Neural progenitor cell (in vitro differentiated cells): ENCODE measurements at regions not wholly inside any gene's neighbourhood (a gene's known extent, or its start where the extent isn't known, plus 50 kb on each side); places are given as distances from the start of the nearest gene placed in this dataset.

Source experiments
- CTCF ChIP-seq: fragments of 200-600 bp; sonication (generic); IDR thresholded peaks from 2 replicates; pipeline ENCODE4 v1.5.1; 2017; ENCODE audit warnings: antibody characterized with exemption, mild to moderate bottlenecking
- EZH2 ChIP-seq: fragments of 200-600 bp; sonication (generic); IDR thresholded peaks from 2 replicates; pipeline ENCODE4 v1.6.1; 2017; ENCODE audit warnings: antibody characterized with exemption, mild to moderate bottlenecking, moderate library complexity
- EZH2phosphoT487 ChIP-seq: fragments of 200-600 bp; sonication (generic); IDR thresholded peaks from 2 replicates; pipeline ENCODE4 v1.6.1; 2017; ENCODE audit warnings: antibody characterized with exemption

GRCh38 chr10:91164520-91165065, 55.9 kb upstream of the PCGF5 start:
- no peak for TF ChIP-seq CTCF
- no peak for TF ChIP-seq EZH2
- TF ChIP-seq EZH2phosphoT487: peak; percentile 10
